C4-2B (cell line): ENCODE measurements at regions not wholly inside any gene's neighbourhood (a gene's known extent, or its start where the extent isn't known, plus 50 kb on each side); places are given as distances from the start of the nearest gene placed in this dataset.

Experiments used
- CTCF ChIP-seq: fragments of 450-650 bp; conservative IDR thresholded peaks from 2 replicates; pipeline ENCODE4 v1.5.1; 2017; ENCODE audit warnings: mild to moderate bottlenecking
- ZFX ChIP-seq: fragments of 450-650 bp; IDR thresholded peaks from 2 replicates; pipeline ENCODE4 v1.6.1; 2017

- TF ChIP-seq CTCF, result no peak
- no peak for TF ChIP-seq ZFX
Measured at GRCh38 chr5:164518067-164518740, 1012.8 kb downstream of the MAT2B start.
